ENCODE measurements at regions not wholly inside any gene's neighbourhood (a gene's known extent, or its start where the extent isn't known, plus 50 kb on each side); places are given as distances from the start of the nearest gene placed in this dataset.
"Not testable (repeated sequence)": the region's sequence is repeated elsewhere in the genome, so short reads cannot be mapped to it uniquely, and the experiment has no call there.

DNA sequence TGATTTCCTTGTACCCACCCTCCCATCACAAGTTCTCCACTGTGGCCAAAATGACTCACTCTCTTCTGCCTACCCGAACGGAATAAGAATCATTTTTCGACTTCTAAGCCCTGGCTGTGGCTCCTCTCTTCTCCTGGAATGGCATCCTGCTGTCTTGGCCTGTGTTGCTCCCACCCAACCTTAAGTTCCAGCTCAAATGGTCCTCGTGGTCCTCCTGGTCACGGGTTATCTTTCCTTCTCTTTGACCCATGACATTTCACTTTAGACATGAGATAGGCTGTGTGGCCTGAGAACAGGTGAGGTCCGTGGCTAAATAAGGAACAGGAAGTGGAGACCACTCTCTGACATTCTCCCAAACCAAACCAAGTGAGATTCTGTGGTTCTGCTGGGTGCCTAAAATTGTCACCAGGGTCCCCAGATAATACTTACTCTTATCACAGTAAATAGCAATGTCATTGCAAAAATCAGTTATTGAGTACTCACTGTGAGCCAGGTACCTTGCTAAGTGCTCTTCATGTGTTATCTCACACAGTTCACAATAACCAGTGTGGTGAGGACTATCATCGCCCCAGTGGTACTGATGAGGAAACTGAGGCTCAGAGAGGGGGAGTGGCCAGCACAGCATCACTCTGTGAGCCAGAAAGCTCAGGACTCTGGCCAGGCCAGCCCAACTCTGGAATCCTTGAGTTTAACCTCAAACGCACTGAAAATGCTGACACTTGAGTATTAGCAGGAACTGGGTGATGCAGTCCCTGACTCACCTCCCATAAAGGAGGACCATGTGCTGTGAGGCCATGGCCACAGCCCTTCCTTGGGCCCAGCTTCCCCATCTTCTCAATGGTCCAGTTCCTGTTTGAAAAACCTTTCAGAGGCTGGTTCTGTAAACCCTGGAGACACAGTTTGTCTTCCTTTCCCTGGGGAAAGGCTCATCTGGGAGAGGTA lies 74.8 kb upstream of the SIRPA start:
- Histone ChIP-seq H3K36me3 (ENCODE audit: insufficient read depth) (no peaks in the 10 kb centered on the region), H3K4me1 (ENCODE audit: insufficient read depth) (no peaks in the 10 kb centered on the region), H3K27ac (ENCODE audit: low read depth) (no peak overlapping the region), H3K4me3 (ENCODE audit: low read depth, low read length) (no peak overlapping the region)
- 84% methylated on average over 8 of the region's 8 CpGs for WGBS
- DNase-seq (ENCODE audit: extremely low spot score) = no peak

DNA sequence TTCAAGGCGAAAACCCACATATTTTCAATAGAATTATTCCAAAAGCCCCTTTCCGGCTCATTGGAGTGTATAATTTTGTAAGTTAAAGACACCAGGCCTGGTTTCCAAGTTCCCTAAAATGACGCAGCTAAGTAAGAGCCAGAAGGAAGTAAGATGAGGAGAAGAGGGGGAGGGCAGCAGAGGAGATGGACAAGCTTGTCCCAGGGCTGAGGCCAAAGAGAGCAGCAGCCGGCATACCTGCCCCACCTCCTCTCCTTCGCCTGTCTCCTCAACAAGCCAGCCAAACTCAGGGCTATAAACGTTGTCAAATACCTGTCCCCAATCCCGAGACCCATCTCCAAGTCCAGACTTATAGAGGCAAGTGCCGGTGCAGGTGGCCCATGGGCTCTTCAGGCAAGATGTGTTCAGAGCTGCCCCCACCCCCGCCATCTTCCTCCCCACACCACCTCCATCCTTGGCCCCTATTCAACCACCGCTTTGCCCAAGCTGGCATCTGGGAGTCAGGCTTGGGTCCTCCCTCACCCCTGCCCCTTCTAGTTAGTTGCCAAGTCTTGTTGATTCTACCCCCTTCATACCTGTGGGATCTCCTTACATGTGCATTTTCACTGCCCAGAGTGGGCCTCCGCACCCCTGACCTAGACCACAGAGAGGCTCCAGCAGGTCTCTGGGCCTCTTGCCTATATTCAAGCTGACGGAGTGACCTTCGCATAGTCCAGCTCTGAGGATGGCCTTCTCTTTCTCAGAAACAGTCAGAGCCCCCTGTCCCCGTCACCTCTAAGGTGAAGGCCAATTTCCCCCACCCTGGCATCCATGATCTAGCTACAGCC lies 75.7 kb upstream of the SIRPA start:
- no peak for DNase-seq (ENCODE audit: extremely low spot score)
- H3K27ac ChIP-seq (ENCODE audit: low read depth) = no peak overlapping the region
- no peaks in the 10 kb centered on the region for H3K36me3 ChIP-seq (ENCODE audit: insufficient read depth)
- H3K4me3 ChIP-seq (ENCODE audit: low read depth, low read length) = no peak overlapping the region
- H3K4me1 ChIP-seq (ENCODE audit: insufficient read depth) = no peaks in the 10 kb centered on the region
- WGBS = 84% methylated on average over 14 of the region's 14 CpGs

DNA sequence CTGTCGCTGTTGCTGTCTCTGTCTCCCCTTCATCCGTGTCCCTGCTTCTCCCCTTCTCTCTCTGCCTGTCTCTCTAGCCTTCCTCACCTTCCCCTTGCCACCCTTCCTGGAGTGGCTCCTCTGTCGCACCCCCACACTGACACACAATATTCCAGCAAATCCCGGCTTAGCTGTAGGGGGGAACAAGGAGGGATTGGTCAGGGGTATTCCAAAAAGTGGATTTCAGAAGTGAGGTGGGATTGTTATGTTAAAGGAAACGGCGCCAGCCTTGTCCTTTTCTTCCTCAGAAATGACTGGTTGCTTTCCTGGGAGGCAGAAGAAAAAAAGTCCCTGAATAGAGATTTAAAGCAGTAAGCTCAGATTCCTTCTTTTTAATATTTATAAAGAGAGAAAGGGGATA lies 76.3 kb upstream of the SIRPA start:
- Histone ChIP-seq H3K4me3 (ENCODE audit: low read depth, low read length) (no peak overlapping the region), H3K4me1 (ENCODE audit: insufficient read depth) (no peaks in the 10 kb centered on the region), H3K27ac (ENCODE audit: low read depth) (no peak overlapping the region), H3K36me3 (ENCODE audit: insufficient read depth) (no peaks in the 10 kb centered on the region)
- 77% methylated on average over 6 of the region's 6 CpGs for WGBS
- no peak for DNase-seq (ENCODE audit: extremely low spot score)

GRCh38 chr20:1818247-1818840 lies 76.9 kb upstream of the SIRPA start:
- 87% methylated on average over 1 of the region's 1 CpG for WGBS
- Histone ChIP-seq H3K4me1 (ENCODE audit: insufficient read depth) (no peaks in the 10 kb centered on the region), H3K4me3 (ENCODE audit: low read depth, low read length) (no peak overlapping the region), H3K36me3 (ENCODE audit: insufficient read depth) (no peaks in the 10 kb centered on the region), H3K27ac (ENCODE audit: low read depth) (no peak overlapping the region)
- DNase-seq (ENCODE audit: extremely low spot score) = no peak

DNA sequence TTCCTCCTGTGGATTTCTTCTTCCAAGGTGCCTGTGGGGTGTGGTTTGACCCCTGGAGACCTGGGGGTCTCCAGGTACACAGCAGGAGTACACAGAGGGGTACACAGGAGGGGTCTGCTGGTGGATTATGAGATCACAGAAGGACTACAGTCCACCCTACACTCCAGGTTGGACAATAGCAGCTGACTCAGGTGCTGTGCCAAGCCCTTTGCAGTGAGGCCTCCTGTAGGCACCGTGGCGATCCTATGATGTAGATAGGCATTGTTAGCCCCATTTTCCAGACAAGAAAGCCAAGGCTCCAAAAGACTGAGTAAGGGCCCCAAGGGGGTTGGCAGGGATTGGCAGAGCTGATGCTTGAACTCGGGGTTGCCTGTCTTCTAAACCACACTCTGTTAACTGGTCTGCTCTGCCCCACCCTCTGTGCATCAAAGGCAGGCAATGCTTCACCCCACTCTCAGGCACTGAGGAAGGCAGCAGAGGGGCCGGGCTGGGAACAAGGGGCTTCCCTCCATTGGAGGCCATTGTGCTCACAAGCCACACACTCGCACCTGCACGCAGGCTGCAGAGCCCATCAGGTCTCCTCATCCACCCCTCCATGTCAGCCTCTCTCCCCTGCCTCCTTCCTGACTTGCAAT lies 77.5 kb upstream of the SIRPA start:
- no peaks in the 10 kb centered on the region for H3K36me3 ChIP-seq (ENCODE audit: insufficient read depth)
- no peaks in the 10 kb centered on the region for H3K4me1 ChIP-seq (ENCODE audit: insufficient read depth)
- H3K4me3 ChIP-seq (ENCODE audit: low read depth, low read length) = no peak overlapping the region
- no peak for DNase-seq (ENCODE audit: extremely low spot score)
- H3K27ac ChIP-seq (ENCODE audit: low read depth) = no peak overlapping the region
- WGBS = 96% methylated on average over 6 of the region's 6 CpGs

DNA sequence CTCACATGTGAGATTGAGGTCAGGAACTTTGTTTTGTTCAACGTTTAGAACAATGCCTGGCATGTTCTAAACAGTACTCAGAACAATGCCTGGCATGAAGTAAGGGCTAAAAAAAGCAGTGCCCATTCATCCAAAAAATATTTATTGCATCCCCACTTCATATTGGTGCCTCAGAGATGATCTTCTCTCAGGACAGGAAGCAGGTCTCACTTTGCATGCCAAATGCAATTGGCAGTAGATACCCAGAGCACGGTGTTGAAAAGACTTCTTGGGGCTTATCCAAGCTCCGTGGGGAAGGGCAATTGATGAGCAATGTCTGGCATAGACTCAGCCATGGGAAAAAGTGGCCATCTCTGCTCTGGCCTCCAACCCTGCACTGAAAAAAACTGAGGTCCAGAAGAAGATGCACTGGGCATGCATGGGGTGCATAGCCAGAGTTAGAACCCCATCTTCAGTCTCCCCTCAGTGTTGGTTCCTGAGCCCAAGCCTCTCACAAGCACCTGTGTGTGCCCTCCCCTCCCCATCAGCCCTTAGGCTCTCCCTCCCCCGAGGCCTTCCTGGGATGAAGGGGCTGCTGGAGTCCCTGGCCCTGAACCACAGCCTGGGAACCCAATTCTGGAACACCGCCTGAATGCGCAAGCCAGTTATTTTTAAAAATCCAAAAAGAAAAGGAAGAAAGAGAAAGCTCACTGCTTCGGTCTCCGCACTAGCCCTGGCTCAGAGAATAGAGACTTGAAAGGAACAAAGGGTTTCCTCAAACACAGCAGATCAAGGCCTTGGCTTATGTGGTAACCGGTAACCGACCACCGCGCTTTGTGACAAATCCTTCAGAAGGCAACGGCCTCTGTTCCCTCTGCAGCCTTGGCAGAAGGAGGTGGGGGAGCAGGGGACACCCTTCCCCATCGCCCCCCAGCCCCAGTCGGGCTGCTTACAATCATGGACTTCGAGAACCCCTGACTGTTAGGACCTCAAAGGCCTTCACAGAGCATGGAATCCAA lies 78.5 kb upstream of the SIRPA start:
- H3K4me1 ChIP-seq (ENCODE audit: insufficient read depth) = no peaks in the 10 kb centered on the region
- no peaks in the 10 kb centered on the region for H3K36me3 ChIP-seq (ENCODE audit: insufficient read depth)
- H3K27ac ChIP-seq (ENCODE audit: low read depth) = no peak overlapping the region
- no peak for DNase-seq (ENCODE audit: extremely low spot score)
- 63% methylated on average over 16 of the region's 16 CpGs for WGBS
- H3K4me3 ChIP-seq (ENCODE audit: low read depth, low read length) = no peak overlapping the region

DNA sequence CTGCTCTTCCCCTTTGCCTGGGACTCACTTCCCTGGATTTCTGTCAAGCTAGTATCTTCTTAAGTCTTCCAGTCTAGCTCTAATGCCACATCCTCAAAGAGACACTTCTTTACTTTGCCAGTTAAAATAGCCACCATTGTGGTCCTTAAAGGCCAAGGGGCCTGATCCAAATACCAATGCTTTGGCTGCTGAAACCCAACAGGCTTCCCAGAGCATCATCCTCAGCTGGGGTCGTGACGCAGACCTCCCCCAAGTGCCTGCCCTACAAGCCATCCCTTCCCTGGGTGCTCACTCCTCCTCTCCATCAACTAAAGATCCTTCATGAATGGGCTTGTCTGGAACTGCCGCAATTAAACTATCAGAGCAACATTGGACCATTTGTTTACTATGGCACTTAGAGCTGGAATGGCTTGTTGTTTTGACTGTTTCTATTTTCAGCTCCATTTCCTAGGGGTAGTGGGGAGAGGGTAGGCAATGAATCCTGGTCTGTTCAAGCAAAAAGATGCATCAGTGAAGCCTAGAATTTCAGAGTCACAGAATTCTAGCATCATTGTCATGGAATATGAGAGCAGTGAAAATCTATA lies 79.6 kb upstream of the SIRPA start:
- no peaks in the 10 kb centered on the region for H3K36me3 ChIP-seq (ENCODE audit: insufficient read depth)
- H3K4me1 ChIP-seq (ENCODE audit: insufficient read depth) = no peaks in the 10 kb centered on the region
- DNase-seq (ENCODE audit: extremely low spot score) = no peak
- WGBS = 76% methylated on average over 3 of the region's 3 CpGs
- no peak overlapping the region for H3K27ac ChIP-seq (ENCODE audit: low read depth)
- no peak overlapping the region for H3K4me3 ChIP-seq (ENCODE audit: low read depth, low read length)

DNA sequence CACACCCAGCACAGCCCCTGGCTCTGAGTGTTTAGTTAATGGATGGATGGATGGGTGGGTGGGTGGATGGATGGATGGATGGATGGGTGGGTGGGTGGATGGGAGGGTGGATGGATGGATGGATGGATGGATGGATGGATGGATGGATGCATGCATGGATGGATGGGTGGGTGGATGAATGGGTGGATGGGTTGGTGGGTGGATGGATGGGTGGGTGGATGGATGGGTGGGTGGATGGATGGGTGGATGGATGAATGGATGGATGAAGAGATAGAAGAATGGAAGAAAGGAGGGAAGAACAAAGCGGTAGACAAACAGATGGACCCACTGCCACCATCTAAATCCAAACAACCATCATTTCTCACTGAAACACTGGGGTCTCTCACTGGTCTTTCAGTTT lies 80.3 kb upstream of the SIRPA start:
- DNase-seq (ENCODE audit: extremely low spot score); H3K36me3 ChIP-seq (ENCODE audit: insufficient read depth); H3K27ac ChIP-seq (ENCODE audit: low read depth); H3K4me1 ChIP-seq (ENCODE audit: insufficient read depth); H3K4me3 ChIP-seq (ENCODE audit: low read depth, low read length): not testable (repeated sequence)
- WGBS = 100% methylated on average over 1 of the region's 1 CpG

- DNase-seq (ENCODE audit: extremely low spot score) = no peak
- Histone ChIP-seq H3K4me3 (ENCODE audit: low read depth, low read length) (no peak overlapping the region), H3K4me1 (ENCODE audit: insufficient read depth) (no peaks in the 10 kb centered on the region), H3K36me3 (ENCODE audit: insufficient read depth) (no peaks in the 10 kb centered on the region), H3K27ac (ENCODE audit: low read depth) (no peak overlapping the region)
- WGBS = 92% methylated on average over 13 of the region's 13 CpGs
These were observed 81.3 kb upstream of the SIRPA start for GRCh38 chr20:1813674-1814635.

DNA sequence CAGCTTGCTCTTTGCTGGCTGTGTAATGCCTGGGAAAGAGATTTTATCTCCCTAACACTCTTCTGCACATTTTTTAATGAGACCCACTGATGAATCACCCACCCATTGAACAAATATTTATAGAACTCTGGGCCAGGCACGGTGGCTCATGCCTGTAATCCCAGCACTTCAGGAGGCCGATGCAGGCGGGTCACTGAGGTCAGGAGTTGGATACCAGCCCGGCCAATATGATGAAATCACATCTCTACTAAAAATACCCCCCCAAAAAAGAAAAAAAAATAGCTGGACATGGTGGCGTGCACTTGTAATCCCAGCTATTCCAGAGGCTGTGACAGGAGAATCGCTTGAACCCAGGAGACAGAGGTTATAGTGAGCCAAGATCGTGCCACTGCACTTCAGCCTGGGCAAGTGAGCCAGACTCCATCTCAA lies 82.1 kb upstream of the SIRPA start:
- Histone ChIP-seq H3K27ac (ENCODE audit: low read depth) (no peak overlapping the region), H3K36me3 (ENCODE audit: insufficient read depth) (no peaks in the 10 kb centered on the region), H3K4me1 (ENCODE audit: insufficient read depth) (no peaks in the 10 kb centered on the region), H3K4me3 (ENCODE audit: low read depth, low read length) (no peak overlapping the region)
- DNase-seq (ENCODE audit: extremely low spot score) = no peak
- 14% methylated on average over 7 of the region's 7 CpGs for WGBS

- no peaks in the 10 kb centered on the region for H3K36me3 ChIP-seq (ENCODE audit: insufficient read depth)
- 65% methylated on average over 5 of the region's 5 CpGs for WGBS
- no peak for DNase-seq (ENCODE audit: extremely low spot score)
- no peak overlapping the region for H3K27ac ChIP-seq (ENCODE audit: low read depth)
- H3K4me1 ChIP-seq (ENCODE audit: insufficient read depth) = no peaks in the 10 kb centered on the region
- no peak overlapping the region for H3K4me3 ChIP-seq (ENCODE audit: low read depth, low read length)
These were observed 83.3 kb upstream of the SIRPA start for GRCh38 chr20:1811621-1812498.

Data from urinary bladder (tissue), 3 donors.